ENCODE measurements at regions not wholly inside any gene's neighbourhood (a gene's known extent, or its start where the extent isn't known, plus 50 kb on each side); places are given as distances from the start of the nearest gene placed in this dataset.

- ChIA-PET POLR2A (no interaction called here), CTCF (ENCODE audit: low intra/inter-chr PET ratio, low total read pairs) (no interaction called here)
- Histone ChIP-seq H3K9ac (ENCODE audit: insufficient read depth, low read depth, low read length) (no peak overlapping the region), H3K4me2 (ENCODE audit: low read depth, low read length) (no peak overlapping the region), H3K27me3 (ENCODE audit: control insufficient read depth in 1 of 2, insufficient read depth in 2 of 2, low read length in 2 of 2) (no peaks in the 10 kb centered on the region), H3K4me1 (ENCODE audit: insufficient read depth, low read length) (no peaks in the 10 kb centered on the region), H2AFZ (ENCODE audit: low read length) (no peak overlapping the region), H3K36me3 (replicated peaks in 1 of 2; ENCODE audit: control insufficient read depth in 1 of 2, insufficient read depth in 2 of 2, low read length in 2 of 2) (no peaks in the 10 kb centered on the region), H3K9me3 (ENCODE audit: low read length) (peaks cover 89% of the 10 kb centered on the region), H3K79me2 (ENCODE audit: insufficient read depth, low read length) (no peaks in the 10 kb centered on the region), H3K4me3 (replicated peaks in 1 of 3; ENCODE audit: insufficient read depth in 1 of 3, low read depth in 2 of 3, low read length in 3 of 3) (no peak overlapping the region), H4K20me1 (ENCODE audit: insufficient read depth, low read length) (no peaks in the 10 kb centered on the region), H3K27ac (ENCODE audit: extremely low read length, insufficient read depth, low read length) (no peak overlapping the region)
- WGBS (ENCODE audit: low lambda C conversion rate) = 0% methylated on average over 3 of the region's 3 CpGs
- no TSS peak for BruUV-seq (replicated peaks)
- no peak for DNase-seq (ENCODE audit: low spot score)
- TF ChIP-seq, protein P1, sequence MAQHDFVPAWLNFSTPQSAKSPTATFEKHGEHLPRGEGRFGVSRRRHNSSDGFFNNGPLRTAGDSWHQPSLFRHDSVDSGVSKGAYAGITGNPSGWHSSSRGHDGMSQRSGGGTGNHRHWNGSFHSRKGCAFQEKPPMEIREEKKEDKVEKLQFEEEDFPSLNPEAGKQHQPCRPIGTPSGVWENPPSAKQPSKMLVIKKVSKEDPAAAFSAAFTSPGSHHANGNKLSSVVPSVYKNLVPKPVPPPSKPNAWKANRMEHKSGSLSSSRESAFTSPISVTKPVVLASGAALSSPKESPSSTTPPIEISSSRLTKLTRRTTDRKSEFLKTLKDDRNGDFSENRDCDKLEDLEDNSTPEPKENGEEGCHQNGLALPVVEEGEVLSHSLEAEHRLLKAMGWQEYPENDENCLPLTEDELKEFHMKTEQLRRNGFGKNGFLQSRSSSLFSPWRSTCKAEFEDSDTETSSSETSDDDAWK (CRISPR knock-in tag; IDR thresholded peaks at IDR 0.05) = no peak
- TF ChIP-seq CERS6 (CRISPR knock-in tag; IDR thresholded peaks at IDR 0.05) (no peak), CEBPB (IDR thresholded peaks at IDR 0.05; ENCODE audit: borderline replicate concordance, low read depth, low read length) (no peak), RBFOX2 (IDR thresholded peaks at IDR 0.05; ENCODE audit: low read depth, low read length) (no peak), MBD4 (IDR thresholded peaks at IDR 0.05; ENCODE audit: borderline replicate concordance, low read length) (no peak), CREB3 (CRISPR knock-in tag; IDR thresholded peaks at IDR 0.05) (no peak), NFYB (CRISPR knock-in tag; IDR thresholded peaks at IDR 0.05) (no peak), ISL2 (CRISPR knock-in tag; IDR thresholded peaks at IDR 0.05) (no peak), ZNF589 (CRISPR knock-in tag; conservative IDR thresholded peaks at IDR 0.05) (no peak), RCOR2 (CRISPR knock-in tag; IDR thresholded peaks at IDR 0.05) (no peak), HIVEP1 (CRISPR knock-in tag; IDR thresholded peaks at IDR 0.05) (no peak), ZNF558 (CRISPR knock-in tag; IDR thresholded peaks at IDR 0.05; ENCODE audit: borderline replicate concordance) (no peak), ZNF670 (CRISPR knock-in tag; IDR thresholded peaks at IDR 0.05; ENCODE audit: borderline replicate concordance) (no peak)
- TF ChIP-seq, protein P2, sequence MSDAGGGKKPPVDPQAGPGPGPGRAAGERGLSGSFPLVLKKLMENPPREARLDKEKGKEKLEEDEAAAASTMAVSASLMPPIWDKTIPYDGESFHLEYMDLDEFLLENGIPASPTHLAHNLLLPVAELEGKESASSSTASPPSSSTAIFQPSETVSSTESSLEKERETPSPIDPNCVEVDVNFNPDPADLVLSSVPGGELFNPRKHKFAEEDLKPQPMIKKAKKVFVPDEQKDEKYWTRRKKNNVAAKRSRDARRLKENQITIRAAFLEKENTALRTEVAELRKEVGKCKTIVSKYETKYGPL (CRISPR knock-in tag; IDR thresholded peaks at IDR 0.05) = no peak
- TF ChIP-seq, protein P3, sequence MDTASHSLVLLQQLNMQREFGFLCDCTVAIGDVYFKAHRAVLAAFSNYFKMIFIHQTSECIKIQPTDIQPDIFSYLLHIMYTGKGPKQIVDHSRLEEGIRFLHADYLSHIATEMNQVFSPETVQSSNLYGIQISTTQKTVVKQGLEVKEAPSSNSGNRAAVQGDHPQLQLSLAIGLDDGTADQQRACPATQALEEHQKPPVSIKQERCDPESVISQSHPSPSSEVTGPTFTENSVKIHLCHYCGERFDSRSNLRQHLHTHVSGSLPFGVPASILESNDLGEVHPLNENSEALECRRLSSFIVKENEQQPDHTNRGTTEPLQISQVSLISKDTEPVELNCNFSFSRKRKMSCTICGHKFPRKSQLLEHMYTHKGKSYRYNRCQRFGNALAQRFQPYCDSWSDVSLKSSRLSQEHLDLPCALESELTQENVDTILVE (CRISPR knock-in tag; IDR thresholded peaks at IDR 0.05) = no peak
- intact Hi-C loops (cut with micrococcal nuclease; ENCODE audit: unreplicated experiment) = no loop called here
- no peak for ATAC-seq
- in situ Hi-C loops (cut with HindIII; ENCODE audit: extremely low pct_ligation_motif_present, low pct_unique_long_range_greater_than_20kb) = no loop called here
- no peak for FAIRE-seq
These were observed 598.3 kb upstream of the ZP4 start for GRCh38 chr1:238489006-238489405.
